Right lung (tissue), 2 donors: ENCODE measurements at regions not wholly inside any gene's neighbourhood (a gene's known extent, or its start where the extent isn't known, plus 50 kb on each side); places are given as distances from the start of the nearest gene placed in this dataset.
A peak's percentile ranks its signal among the peaks of the same experiment; 100 is the strongest.
"Not testable (repeated sequence)": the region's sequence is repeated elsewhere in the genome, so short reads cannot be mapped to it uniquely, and the experiment has no call there.

Experiments
- DNase-seq, 2 donors: peaks; one replicate each; pipeline ENCODE4 v3.0.0-alpha.2; 2013

DNA sequence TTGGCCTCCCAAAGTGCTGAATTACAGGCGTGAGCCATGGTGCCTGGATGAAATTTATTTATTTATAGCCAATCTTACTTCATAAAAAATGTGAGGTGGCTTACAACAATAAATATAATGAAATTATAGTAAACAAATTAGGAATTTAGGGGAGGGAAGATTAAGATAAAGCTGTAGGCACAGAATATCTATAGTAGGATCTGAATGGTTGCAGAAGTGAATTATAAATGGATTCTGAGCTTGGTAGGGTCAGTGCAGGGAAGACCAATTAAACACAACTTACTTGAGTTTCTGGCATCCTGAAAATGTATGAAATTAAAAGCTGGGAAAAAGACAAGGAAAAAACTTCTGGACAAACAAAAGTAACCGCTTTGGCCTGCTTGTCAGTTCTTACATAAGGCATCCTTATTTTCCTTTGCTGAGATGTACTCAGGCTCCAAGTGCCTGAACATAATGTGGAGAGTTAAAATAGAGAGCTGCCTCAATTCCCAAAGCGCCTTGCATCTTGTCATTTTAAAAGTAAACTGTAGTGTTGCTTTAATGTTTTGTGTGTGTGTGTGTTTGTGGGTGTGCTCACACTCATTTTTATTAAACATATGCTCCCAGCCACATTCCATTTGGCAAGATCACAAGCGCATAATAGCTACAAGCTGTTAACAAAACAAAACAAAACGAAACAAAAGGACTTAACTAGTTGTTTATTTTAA is 247.3 kb downstream of the S1PR1 start:
- peak; percentile 82 to 90 for DNase-seq

- peak; percentile 88 to 93 for DNase-seq
Measured at GRCh38 chr1:101484689-101485338, 248.0 kb downstream of the S1PR1 start.

DNA sequence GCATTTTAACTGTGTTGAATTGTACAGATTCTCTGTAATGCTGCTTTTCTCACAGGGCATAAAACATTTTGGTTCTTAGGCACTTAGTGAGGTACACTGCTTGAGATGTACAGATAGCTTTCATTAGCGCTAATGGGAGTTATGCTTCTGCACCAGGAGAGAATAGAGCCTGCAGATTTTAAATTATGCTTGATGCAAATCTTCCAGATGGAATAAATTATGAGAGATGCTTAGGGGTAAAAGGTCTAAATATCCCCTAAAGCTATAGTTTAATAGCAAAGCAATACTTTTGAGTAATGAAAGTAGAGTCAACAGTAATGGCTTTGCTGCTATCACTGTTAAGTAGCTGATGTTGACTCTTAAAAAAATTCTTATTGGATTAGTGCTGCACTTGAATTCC is 248.9 kb downstream of the S1PR1 start:
- no peak for DNase-seq

GRCh38 chr1:101492144-101492543 is 255.3 kb downstream of the S1PR1 start:
- DNase-seq = not testable (repeated sequence)

DNA sequence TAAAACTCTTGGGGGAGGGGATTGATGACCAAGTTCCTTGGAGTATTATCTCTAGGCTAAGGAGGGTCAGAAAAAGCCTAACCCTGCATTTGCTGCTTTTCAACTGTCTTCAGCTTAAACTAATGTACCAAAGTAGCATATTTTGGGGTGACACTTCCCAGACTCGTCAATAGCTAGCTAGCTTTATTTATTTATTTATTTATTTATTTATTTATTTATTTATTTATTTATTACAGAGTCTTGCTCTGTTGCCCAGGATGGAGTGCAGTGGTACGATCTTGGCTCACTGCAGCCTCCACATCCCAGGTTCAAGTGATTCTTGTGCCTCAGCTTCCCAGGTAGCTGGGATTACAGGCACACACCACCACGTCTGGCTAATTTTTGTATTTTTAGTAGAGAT is 257.1 kb downstream of the S1PR1 start:
- not testable (repeated sequence) for DNase-seq

DNA sequence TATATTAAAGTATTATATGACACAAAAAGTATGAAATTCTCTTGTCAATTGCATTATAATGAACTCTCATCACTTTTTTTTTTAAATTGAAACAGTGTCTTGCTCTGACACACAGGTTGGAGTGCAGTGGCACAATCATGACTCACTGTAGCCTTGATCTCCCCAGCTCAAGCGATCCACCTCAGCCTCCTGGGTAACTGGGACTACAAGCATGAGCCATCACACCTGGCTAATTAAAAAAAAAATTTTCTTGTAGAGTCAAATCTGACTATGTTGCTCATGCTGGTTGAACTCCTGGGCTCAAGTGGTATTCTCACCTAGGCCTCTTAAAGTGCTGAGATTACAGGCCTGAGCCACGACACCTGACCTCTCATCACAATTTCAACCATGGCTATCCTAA is 259.3 kb downstream of the S1PR1 start:
- DNase-seq = no peak

DNA sequence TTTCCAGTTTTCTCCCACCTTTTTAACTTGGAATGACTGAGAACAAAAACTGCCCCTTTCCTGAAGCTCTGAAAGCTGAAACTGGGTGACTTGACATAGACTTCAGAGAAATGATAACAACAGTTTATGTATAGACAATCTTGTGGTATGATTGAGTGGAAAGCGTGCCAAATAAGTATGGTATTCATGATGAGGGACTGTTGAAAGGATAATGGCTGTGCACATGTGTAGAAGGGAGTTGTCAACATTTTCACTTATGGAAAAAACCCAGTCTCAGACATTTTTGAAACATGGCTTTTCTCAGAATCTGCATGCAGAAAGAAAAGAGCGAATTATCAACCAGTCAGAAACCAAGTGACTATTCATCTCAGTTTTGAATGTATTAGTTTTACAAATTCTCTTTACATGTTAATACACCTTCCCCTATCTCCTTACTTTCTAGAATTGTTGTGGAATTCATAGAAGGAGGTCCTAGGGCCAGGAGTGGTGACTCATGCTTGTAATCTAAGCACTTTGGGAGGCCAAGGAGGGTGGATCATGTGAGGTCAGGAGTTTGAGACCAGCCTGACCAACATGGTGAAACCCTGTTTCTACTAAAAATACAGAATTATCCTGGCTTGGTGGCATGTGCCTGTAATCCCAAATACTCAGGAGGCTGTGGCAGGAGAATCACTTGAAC is 261.2 kb downstream of the S1PR1 start:
- DNase-seq = no peak

- not testable (repeated sequence) for DNase-seq
Measured at GRCh38 chr1:101504106-101504505, 267.3 kb downstream of the S1PR1 start.

GRCh38 chr1:101505240-101505639 is 268.4 kb downstream of the S1PR1 start:
- not testable (repeated sequence) for DNase-seq

GRCh38 chr1:101506541-101507164 is 269.8 kb downstream of the S1PR1 start:
- no peak for DNase-seq

GRCh38 chr1:101507547-101507971 is 270.7 kb downstream of the S1PR1 start:
- DNase-seq = no peak

- no peak for DNase-seq
Measured at GRCh38 chr1:101508913-101509312, 272.1 kb downstream of the S1PR1 start.

- peak in 1 of 2 donors; percentile 9 for DNase-seq
Measured at GRCh38 chr1:101509370-101509769, 272.6 kb downstream of the S1PR1 start.

DNA sequence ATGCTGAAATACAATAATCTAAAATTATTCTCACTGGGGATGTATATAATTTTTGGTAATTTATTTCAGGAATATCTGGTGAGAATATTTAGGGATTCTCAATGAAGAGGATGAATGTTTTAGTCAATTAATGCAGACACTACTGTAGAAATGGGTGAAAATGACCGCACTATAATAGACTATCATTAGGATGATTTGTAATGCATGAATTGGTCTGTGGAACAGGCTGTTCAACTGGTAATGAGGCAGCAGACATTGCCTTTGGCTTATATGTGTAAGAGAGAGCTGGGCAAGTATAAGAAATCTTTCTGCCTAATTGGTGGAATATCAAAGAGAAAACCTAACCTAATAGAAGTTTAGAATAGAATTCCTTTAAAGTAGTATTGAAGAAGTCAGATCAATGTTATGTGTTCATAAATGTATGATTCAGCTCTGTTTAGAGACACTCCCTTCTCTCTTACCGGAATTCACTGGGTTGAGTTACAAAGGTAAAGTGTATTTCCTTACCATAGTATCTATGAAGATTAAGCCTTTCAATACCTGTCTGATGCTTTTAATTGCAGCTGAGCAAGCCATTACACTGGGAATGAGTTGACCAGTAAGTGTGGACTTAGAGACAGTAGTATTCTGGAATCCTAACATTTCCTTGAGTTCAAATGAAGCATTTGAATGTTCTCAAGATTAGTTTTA is 274.5 kb downstream of the S1PR1 start:
- DNase-seq = no peak

DNA sequence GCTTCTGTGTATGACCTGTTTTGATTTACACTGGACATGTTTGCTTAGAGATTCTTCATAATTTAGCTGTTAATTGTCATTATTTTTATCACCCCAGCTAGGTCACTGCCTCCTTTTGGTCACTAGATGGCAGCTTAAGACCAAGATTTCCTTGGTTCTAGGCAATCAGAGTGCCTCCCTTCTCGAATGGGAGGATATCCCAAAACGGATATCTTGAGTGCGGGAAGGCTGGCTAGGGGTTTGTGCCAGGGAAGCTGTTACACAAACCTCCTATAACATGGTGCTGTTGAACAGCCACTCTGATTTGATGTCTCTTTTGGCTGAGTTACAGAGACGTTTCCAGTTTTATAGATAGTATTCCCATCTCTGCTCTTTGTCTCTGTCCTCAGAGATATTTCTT is 283.5 kb downstream of the S1PR1 start:
- peak in 1 of 2 donors; percentile 14 for DNase-seq

DNA sequence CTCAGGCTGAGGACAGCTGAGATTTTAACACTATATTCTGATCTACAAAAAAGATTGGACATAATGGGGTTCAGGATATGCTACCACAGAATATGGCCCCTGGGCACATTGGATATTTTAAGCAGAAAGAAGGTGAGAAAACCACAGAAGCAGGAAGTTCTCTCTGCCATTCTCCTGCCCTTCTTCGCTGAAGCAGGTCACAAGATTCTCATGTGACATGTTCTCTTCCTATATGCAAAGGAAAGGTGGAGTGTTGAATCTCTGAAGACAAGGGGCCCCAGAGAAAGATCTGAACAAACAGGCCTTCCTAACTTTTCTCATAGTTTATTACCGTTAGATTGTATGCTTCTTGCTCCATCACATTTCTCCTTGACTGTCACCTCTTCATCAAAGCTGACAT is 285.7 kb downstream of the S1PR1 start:
- no peak for DNase-seq

- DNase-seq = no peak
Measured at GRCh38 chr1:101526813-101527212, 290.0 kb downstream of the S1PR1 start.

DNA sequence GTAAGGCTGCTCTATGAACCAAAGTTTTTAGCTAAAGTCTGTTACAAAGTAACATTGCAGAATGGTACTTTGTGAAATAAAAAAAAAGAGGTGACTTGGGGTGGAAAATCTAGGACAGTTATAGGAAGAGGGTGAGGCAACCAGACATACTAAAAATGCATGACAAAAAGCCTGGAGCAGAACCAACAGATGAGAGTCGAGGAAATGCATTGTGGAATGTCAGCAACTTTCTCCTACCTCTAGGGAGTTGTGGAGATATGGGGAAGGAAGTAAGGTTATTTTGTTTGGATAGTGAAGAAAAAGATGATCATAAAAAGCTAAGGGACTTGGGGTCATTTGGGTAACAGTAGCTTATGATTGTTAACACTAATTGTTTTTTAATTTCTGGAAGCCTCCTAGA is 295.6 kb downstream of the S1PR1 start:
- DNase-seq = no peak

DNA sequence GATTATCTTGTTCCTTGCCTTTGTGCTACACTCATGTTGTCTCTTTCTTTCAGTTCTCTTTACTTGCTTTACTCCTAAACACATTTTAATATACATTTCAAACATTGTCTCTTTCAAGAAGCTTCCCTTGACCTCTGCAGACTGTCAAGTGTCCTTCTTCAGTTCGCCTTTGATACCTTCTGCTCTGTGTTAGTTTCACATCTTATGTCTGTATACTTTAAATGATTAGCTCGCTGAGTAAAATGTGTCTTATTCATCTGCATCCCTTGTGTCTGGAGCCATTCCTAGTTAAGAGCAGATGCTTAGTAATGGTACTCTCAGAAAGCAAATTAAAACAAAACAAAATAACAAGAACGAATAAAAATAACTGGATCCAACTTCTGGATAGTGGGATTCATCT is 303.3 kb downstream of the S1PR1 start:
- no peak for DNase-seq

DNA sequence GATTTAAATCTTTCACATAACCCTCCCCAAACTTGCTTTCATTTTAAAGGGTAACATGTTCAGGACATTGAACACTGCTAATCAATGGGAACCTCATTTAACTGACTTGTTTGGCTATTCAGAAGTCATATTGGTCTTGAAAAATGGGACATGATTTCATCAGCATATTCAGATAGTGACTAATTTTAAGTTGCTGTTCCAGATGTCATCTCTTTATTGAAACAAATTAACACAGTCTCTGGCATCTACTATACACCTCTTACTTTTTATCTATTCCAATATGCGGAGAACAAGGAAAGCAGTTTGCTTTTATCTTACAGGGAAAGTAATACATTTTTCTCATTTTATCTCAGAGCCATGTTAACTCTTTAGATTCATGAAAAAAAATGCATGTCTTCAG is 310.1 kb downstream of the S1PR1 start:
- no peak for DNase-seq

DNA sequence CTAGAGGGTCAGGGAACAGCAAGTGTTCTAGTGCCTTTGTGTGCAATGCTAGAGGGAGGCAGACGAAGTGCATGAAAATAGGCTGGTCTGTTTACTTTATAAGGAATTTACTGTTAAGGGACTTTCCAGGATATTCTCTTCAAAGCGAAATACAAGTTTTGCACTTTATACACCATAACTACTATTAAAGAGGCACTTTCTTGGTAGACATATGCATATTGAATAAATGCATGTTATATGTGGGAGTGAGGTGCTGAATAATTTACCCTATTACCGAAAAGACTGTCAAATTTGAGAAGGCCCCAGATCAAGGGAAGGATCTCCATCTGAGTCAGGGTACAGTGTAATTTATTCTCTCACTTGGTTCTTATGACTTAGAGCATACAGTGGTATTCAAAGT is 310.5 kb downstream of the S1PR1 start:
- DNase-seq = no peak

DNA sequence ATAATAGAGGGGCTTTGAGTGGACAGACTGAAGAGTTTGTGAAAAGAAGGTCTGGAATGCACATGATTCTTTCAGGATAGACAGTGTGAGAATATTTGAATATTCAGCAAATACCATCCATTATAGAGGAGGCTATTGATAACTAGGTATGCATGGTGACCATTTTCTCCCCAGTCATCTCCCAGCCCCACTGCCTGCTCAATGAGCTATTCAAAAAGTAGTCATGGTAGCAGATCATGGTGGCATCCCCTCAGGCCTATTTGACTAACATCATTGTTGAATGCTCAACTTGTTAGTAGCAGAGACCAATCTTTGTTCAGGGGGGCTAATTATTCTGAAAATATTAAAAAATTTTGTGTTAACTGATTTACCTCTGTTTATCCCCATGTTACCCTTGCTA is 311.6 kb downstream of the S1PR1 start:
- no peak for DNase-seq
